Fibroblast of lung (primary cell): ENCODE measurements at regions not wholly inside any gene's neighbourhood (a gene's known extent, or its start where the extent isn't known, plus 50 kb on each side); places are given as distances from the start of the nearest gene placed in this dataset.

Experiments
- DNase-seq, 2 donors: peaks; one replicate each; pipeline versions ENCODE4 v3.0.0 to v3.0.0-alpha.2; 2010; ENCODE audit warnings: low read depth in 2 of 2
- H2AFZ ChIP-seq: 2 replicates; pipeline ENCODE4 v1.5.1; 2012; ENCODE audit warnings: low read length, control low read depth, inconsistent platforms
- H3K27ac ChIP-seq: 2 replicates; pipeline ENCODE4 v1.5.1; 2011; ENCODE audit warnings: low read length, control low read depth; ENCODE audit not compliant: insufficient read depth
- H3K27me3 ChIP-seq: 2 replicates; pipeline ENCODE4 v1.5.1; 2011; ENCODE audit warnings: mild to moderate bottlenecking, low read length; ENCODE audit not compliant: control insufficient read depth, insufficient read depth
- H3K36me3 ChIP-seq: 2 replicates; pipeline ENCODE4 v1.5.1; 2011; ENCODE audit warnings: low read length; ENCODE audit not compliant: control insufficient read depth, insufficient read depth
- H3K4me1 ChIP-seq: 2 replicates; pipeline ENCODE4 v1.5.1; 2011; ENCODE audit warnings: low read length; ENCODE audit not compliant: control insufficient read depth, insufficient read depth; ENCODE audit errors: extremely low read depth
- H3K4me2 ChIP-seq: 2 replicates; pipeline ENCODE4 v1.5.1; 2011; ENCODE audit warnings: low read length, control low read depth; ENCODE audit not compliant: insufficient read depth; ENCODE audit errors: extremely low read depth
- H3K4me3 ChIP-seq, 4 experiments: fragments of 200-600 bp in 1 of 4; sonication (generic) in 1 of 4; replicated peaks in 1 of 4; 2 replicates each; pipeline ENCODE4 v1.5.1; 2011 to 2016; ENCODE audit warnings: low read length in 4 of 4, low read depth in 3 of 4, mild to moderate bottlenecking in 3 of 4, control low read depth in 2 of 4, inconsistent platforms in 1 of 4, mixed read lengths in 1 of 4; ENCODE audit not compliant: insufficient read depth in 1 of 4; ENCODE audit errors: control extremely low read depth in 1 of 4
- H3K79me2 ChIP-seq: 2 replicates; pipeline ENCODE4 v1.5.1; 2012; ENCODE audit warnings: mild to moderate bottlenecking, low read length, inconsistent platforms; ENCODE audit not compliant: control insufficient read depth, insufficient read depth
- H3K9ac ChIP-seq: 2 replicates; pipeline ENCODE4 v1.5.1; 2011; ENCODE audit warnings: mild to moderate bottlenecking, low read length, control low read depth; ENCODE audit not compliant: insufficient read depth
- H3K9me3 ChIP-seq: 2 replicates; pipeline ENCODE4 v1.5.1; 2012; ENCODE audit warnings: low read depth, low read length; ENCODE audit not compliant: control insufficient read depth, insufficient read depth
- H4K20me1 ChIP-seq: 2 replicates; pipeline ENCODE4 v1.5.1; 2011; ENCODE audit warnings: low read length; ENCODE audit not compliant: control insufficient read depth, insufficient read depth; ENCODE audit errors: extremely low read depth
- EZH2 ChIP-seq: IDR thresholded peaks from 2 replicates; pipeline ENCODE4 v1.5.1; 2012; ENCODE audit warnings: low read length, control low read depth, mild to moderate bottlenecking; ENCODE audit errors: missing control alignments
- TF ChIP-seq, protein P1 (sequence below), 2 donors: IDR thresholded peaks in 1 of 2; conservative IDR thresholded peaks in 1 of 2; 1 replicate in 1 of 2; 2 replicates in 1 of 2; pipeline ENCODE4 v1.5.1; 2011 to 2012; ENCODE audit warnings: low read length in 2 of 2, control low read depth in 1 of 2, inconsistent platforms in 1 of 2, low read depth in 1 of 2, mild to moderate bottlenecking in 1 of 2

DNA sequence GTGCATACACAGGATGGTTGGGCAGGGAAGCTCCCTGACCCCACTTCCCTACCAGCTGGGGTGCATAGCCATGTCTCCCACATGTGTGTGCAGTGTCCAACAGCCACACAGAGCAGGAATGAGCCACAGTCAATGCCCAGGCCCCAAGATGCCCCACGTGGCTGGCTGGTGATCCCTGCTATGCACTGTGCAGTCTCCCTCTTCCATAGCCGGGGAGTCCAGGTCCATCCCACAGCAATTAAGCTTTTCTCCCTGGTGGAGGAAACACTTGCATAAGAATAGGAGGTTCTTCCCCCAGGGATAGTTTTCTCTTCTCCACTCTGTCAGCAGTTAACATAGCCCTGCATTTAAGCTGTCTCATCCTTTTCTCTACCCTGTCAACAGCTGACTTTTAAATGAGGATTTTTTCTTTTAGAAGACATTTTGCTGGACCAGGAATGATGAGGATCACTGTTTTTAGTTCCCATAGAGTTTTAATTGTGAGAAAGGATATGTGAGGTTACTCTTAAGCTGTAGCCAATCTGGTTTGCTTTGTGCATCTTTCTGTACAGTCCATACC lies 396.5 kb upstream of the VWC2 start:
- no peak overlapping the region for H3K4me3 ChIP-seq
- no peak overlapping the region for H3K4me2 ChIP-seq
- H3K27ac ChIP-seq = no peak overlapping the region
- TF ChIP-seq, protein P1, sequence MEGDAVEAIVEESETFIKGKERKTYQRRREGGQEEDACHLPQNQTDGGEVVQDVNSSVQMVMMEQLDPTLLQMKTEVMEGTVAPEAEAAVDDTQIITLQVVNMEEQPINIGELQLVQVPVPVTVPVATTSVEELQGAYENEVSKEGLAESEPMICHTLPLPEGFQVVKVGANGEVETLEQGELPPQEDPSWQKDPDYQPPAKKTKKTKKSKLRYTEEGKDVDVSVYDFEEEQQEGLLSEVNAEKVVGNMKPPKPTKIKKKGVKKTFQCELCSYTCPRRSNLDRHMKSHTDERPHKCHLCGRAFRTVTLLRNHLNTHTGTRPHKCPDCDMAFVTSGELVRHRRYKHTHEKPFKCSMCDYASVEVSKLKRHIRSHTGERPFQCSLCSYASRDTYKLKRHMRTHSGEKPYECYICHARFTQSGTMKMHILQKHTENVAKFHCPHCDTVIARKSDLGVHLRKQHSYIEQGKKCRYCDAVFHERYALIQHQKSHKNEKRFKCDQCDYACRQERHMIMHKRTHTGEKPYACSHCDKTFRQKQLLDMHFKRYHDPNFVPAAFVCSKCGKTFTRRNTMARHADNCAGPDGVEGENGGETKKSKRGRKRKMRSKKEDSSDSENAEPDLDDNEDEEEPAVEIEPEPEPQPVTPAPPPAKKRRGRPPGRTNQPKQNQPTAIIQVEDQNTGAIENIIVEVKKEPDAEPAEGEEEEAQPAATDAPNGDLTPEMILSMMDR (conservative IDR thresholded peaks at IDR 0.05 in 1 of 2, IDR thresholded peaks at IDR 0.05 in 1 of 2; ENCODE audit: low read depth in 1 of 2, low read length in 2 of 2) = no peak
- TF ChIP-seq EZH2 = no peak
- H3K9me3 ChIP-seq = no peaks in the 10 kb centered on the region
- H3K27me3 ChIP-seq = no peaks in the 10 kb centered on the region
- no peaks in the 10 kb centered on the region for H3K4me1 ChIP-seq
- H4K20me1 ChIP-seq = no peaks in the 10 kb centered on the region
- DNase-seq = no peak
- no peak overlapping the region for H2AFZ ChIP-seq
- no peak overlapping the region for H3K9ac ChIP-seq
- H3K36me3 ChIP-seq = no peaks in the 10 kb centered on the region
- H3K79me2 ChIP-seq = no peaks in the 10 kb centered on the region

DNA sequence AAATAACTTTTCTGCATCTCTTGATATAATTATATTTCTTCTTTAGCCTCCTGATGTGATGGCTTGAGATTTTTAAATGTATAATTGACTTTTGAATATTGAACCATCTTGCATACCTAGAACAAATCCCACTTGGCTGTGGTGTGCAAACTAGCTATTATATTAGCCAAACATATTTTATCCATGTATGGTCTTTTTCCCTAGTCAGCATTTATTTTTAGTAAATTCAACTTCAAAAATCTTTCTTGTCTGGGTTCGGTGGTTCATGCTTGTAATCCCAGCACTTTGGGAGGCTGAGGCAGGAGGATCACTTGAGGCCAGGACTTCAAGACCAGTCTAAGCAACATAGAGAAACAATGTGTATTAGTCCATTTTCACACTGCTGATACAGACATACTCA lies 386.6 kb upstream of the VWC2 start:
- Histone ChIP-seq H2AFZ (no peak overlapping the region), H3K9ac (no peak overlapping the region), H3K36me3 (no peaks in the 10 kb centered on the region), H3K4me1 (no peaks in the 10 kb centered on the region), H3K27me3 (no peaks in the 10 kb centered on the region), H3K79me2 (no peaks in the 10 kb centered on the region), H3K4me3 (no peak overlapping the region), H3K9me3 (no peaks in the 10 kb centered on the region), H3K4me2 (no peak overlapping the region), H3K27ac (no peak overlapping the region), H4K20me1 (no peaks in the 10 kb centered on the region)
- no peak for DNase-seq
- TF ChIP-seq, protein P1 (conservative IDR thresholded peaks at IDR 0.05 in 1 of 2, IDR thresholded peaks at IDR 0.05 in 1 of 2; ENCODE audit: low read depth in 1 of 2, low read length in 2 of 2) = no peak
- TF ChIP-seq EZH2 = no peak

DNA sequence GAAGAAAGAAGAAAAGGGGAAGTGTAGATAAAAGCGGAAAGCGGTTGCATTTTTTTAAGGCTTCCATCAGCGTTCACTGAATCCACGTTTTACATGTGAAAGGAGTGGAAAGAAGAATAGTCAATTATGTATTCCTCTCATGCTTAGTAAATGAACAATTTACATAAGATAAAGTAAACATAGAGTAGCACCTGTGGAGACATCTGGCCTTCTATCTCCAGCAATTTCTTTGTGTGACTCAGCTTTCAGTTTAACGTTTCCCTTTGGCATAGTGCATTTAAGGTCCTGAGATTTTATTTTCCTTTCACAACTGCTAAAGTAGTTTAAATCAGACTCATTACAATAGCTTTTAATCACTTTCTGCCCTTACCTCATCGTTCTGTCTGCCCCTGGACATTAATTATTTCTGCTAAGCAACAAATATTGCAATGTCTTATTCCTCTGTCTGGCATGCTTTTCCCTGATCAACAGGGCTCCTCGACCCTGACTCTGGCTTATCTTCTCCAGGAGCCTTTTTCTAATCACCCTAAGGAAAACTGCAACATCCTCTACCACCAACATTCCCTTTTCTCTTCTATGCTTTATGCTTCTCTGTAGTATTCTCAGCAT lies 383.5 kb upstream of the VWC2 start:
- Histone ChIP-seq H3K27ac (no peak overlapping the region), H3K36me3 (no peaks in the 10 kb centered on the region), H3K4me1 (no peaks in the 10 kb centered on the region), H3K27me3 (no peaks in the 10 kb centered on the region), H2AFZ (no peak overlapping the region), H3K9ac (no peak overlapping the region), H3K79me2 (no peaks in the 10 kb centered on the region), H4K20me1 (no peaks in the 10 kb centered on the region), H3K9me3 (no peaks in the 10 kb centered on the region), H3K4me2 (no peak overlapping the region), H3K4me3 (no peak overlapping the region)
- TF ChIP-seq EZH2 = no peak
- TF ChIP-seq, protein P1 (conservative IDR thresholded peaks at IDR 0.05 in 1 of 2, IDR thresholded peaks at IDR 0.05 in 1 of 2; ENCODE audit: low read depth in 1 of 2, low read length in 2 of 2) = no peak
- no peak for DNase-seq
